OCI-LY1 (cell line): ENCODE measurements at regions not wholly inside any gene's neighbourhood (a gene's known extent, or its start where the extent isn't known, plus 50 kb on each side); places are given as distances from the start of the nearest gene placed in this dataset.

Experiments
- H2AFZ ChIP-seq: fragments of 200-600 bp; sonication (generic), shearing (Covaris generic); 2 replicates; pipeline ENCODE4 v1.6.0; 2014; ENCODE audit warnings: antibody characterized with exemption, mild to moderate bottlenecking, low read length
- H3F3A ChIP-seq: fragments of 200-600 bp; sonication (generic), shearing (Covaris generic); 2 replicates; pipeline ENCODE4 v1.6.0; 2014; ENCODE audit warnings: mild to moderate bottlenecking, antibody characterized with exemption, low read length, moderate library complexity; ENCODE audit not compliant: insufficient read depth
- H3K27ac ChIP-seq: fragments of 200-600 bp; sonication (generic); 2 replicates; pipeline ENCODE4 v1.5.1; 2014; ENCODE audit warnings: low read length, mixed run types, mild to moderate bottlenecking, low read depth; ENCODE audit not compliant: poor library complexity, severe bottlenecking
- H3K27me3 ChIP-seq: fragments of 200-600 bp; sonication (generic); 2 replicates; pipeline ENCODE4 v1.6.0; 2014; ENCODE audit warnings: antibody characterized with exemption, mild to moderate bottlenecking, low read length, moderate library complexity; ENCODE audit not compliant: insufficient read depth
- H3K36me3 ChIP-seq: fragments of 200-600 bp; sonication (generic); 2 replicates; pipeline ENCODE4 v1.6.1; 2014; ENCODE audit warnings: mild to moderate bottlenecking, antibody characterized with exemption, low read length, moderate library complexity, mixed read lengths; ENCODE audit not compliant: insufficient read depth
- H3K4me1 ChIP-seq: fragments of 200-600 bp; sonication (generic); 2 replicates; pipeline ENCODE4 v1.5.1; 2014; ENCODE audit warnings: mild to moderate bottlenecking, low read length, moderate library complexity; ENCODE audit not compliant: insufficient read depth, severe bottlenecking
- H3K4me2 ChIP-seq: fragments of 200-600 bp; sonication (generic), shearing (Covaris generic); 2 replicates; pipeline ENCODE4 v1.6.1; 2014; ENCODE audit warnings: low read length
- H3K4me3 ChIP-seq: fragments of 200-600 bp; sonication (generic); 2 replicates; pipeline ENCODE4 v1.5.1; 2014; ENCODE audit warnings: low read length, low read depth, mild to moderate bottlenecking, mixed read lengths; ENCODE audit not compliant: poor library complexity, severe bottlenecking
- H3K79me2 ChIP-seq: fragments of 200-600 bp; shearing (Covaris generic); 2 replicates; pipeline ENCODE4 v1.6.1; 2016; ENCODE audit warnings: mixed run types, low read length, mixed read lengths; ENCODE audit not compliant: insufficient read depth
- H3K9ac ChIP-seq: fragments of 200-600 bp; sonication (generic), shearing (Covaris generic); 2 replicates; pipeline ENCODE4 v1.6.1; 2014; ENCODE audit warnings: mild to moderate bottlenecking, low read length, mixed read lengths
- H3K9me2 ChIP-seq: fragments of 200-600 bp; sonication (generic), shearing (Covaris generic); 2 replicates; pipeline ENCODE4 v1.6.1; 2014; ENCODE audit warnings: low read depth, mild to moderate bottlenecking, low read length, mixed read lengths
- H3K9me3 ChIP-seq: fragments of 200-600 bp; shearing (Covaris generic); 2 replicates; pipeline ENCODE4 v1.6.1; 2014; ENCODE audit warnings: low read length, mixed read lengths
- H4K20me1 ChIP-seq: fragments of 200-600 bp; sonication (generic), shearing (Covaris generic); 2 replicates; pipeline ENCODE4 v1.6.0; 2016; ENCODE audit warnings: mild to moderate bottlenecking, low read length; ENCODE audit not compliant: insufficient read depth
- EZH2 ChIP-seq: fragments of 200-600 bp; sonication (generic), shearing (Covaris generic); IDR thresholded peaks from 2 replicates; pipeline ENCODE4 v1.8.0; 2017; ENCODE audit warnings: borderline replicate concordance, mixed run types, mild to moderate bottlenecking, antibody characterized with exemption, low read length, moderate library complexity, mixed read lengths
- TF ChIP-seq, protein P1 (sequence below): fragments of 200-600 bp; sonication (generic), shearing (Covaris generic); IDR thresholded peaks from 2 replicates; pipeline ENCODE4 v1.5.1; 2017; ENCODE audit warnings: mild to moderate bottlenecking, antibody characterized with exemption, low read length, moderate library complexity, mixed read lengths

DNA sequence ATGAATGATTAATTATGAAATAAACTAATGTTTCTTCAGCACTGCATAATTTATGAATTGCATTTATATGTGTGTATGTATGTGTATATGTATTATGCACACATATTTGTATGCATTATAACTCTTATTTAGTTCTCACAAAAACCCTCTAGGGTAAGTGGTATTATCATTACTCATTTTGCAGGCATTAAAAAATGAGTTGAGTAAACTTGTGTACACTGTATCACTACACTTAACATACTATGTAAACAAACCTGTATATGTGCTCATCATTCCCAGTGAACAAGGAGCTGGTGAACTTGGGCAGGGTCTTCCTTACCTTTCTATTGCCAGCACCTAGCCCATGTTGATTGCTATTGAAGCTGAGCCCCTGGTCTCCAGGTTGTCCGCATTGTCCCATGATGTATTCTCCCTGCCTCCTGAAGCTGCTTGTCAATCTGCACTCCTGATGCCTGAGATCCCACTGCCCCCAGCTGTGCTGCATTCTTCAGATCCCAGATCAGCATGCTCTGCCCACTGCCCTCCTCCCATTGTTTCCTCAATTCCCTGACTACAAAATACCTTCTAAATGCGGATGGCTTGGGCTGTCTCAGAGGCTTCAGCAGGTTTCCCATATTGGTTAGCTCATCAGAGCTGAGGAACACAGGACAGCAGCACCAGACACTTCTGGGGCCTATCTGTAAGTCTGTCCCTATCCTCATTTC is 267.9 kb upstream of the SESN3 start:
- H3F3A ChIP-seq: 0 out of 2 replicates have a peak, but pooled peaks cover 3% of the 10 kb centered on the region
- no peaks in the 10 kb centered on the region for H3K9me2 ChIP-seq
- H3K36me3 ChIP-seq: no peaks in the 10 kb centered on the region
- H3K4me3 ChIP-seq: no peak overlapping the region
- no peak for TF ChIP-seq EZH2
- TF ChIP-seq, protein P1, sequence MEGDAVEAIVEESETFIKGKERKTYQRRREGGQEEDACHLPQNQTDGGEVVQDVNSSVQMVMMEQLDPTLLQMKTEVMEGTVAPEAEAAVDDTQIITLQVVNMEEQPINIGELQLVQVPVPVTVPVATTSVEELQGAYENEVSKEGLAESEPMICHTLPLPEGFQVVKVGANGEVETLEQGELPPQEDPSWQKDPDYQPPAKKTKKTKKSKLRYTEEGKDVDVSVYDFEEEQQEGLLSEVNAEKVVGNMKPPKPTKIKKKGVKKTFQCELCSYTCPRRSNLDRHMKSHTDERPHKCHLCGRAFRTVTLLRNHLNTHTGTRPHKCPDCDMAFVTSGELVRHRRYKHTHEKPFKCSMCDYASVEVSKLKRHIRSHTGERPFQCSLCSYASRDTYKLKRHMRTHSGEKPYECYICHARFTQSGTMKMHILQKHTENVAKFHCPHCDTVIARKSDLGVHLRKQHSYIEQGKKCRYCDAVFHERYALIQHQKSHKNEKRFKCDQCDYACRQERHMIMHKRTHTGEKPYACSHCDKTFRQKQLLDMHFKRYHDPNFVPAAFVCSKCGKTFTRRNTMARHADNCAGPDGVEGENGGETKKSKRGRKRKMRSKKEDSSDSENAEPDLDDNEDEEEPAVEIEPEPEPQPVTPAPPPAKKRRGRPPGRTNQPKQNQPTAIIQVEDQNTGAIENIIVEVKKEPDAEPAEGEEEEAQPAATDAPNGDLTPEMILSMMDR: no peak
- H4K20me1 ChIP-seq: no peaks in the 10 kb centered on the region
- no peak overlapping the region for H3K4me2 ChIP-seq
- H2AFZ ChIP-seq: no peak overlapping the region
- no peaks in the 10 kb centered on the region for H3K27me3 ChIP-seq
- H3K79me2 ChIP-seq: no peaks in the 10 kb centered on the region
- no peaks in the 10 kb centered on the region for H3K4me1 ChIP-seq
- H3K9me3 ChIP-seq: no peaks in the 10 kb centered on the region
- no peak overlapping the region for H3K27ac ChIP-seq
- no peak overlapping the region for H3K9ac ChIP-seq

- Histone ChIP-seq H3K9me2 (no peaks in the 10 kb centered on the region), H3K9me3 (no peaks in the 10 kb centered on the region), H3K79me2 (no peaks in the 10 kb centered on the region), H3K36me3 (no peaks in the 10 kb centered on the region), H3K27me3 (no peaks in the 10 kb centered on the region), H3K9ac (no peak overlapping the region), H3K4me2 (no peak overlapping the region), H3F3A (0 out of 2 replicates have a peak, but pooled peaks cover 3% of the 10 kb centered on the region), H2AFZ (no peak overlapping the region), H3K4me3 (no peak overlapping the region), H4K20me1 (no peaks in the 10 kb centered on the region), H3K4me1 (no peaks in the 10 kb centered on the region), H3K27ac (no peak overlapping the region)
- no peak for TF ChIP-seq EZH2
- TF ChIP-seq, protein P1: no peak
Observed at GRCh38 chr11:95496901-95497300, 265.9 kb upstream of the SESN3 start.

- Histone ChIP-seq H3K27me3 (no peaks in the 10 kb centered on the region), H2AFZ (no peak overlapping the region), H3K4me3 (no peak overlapping the region), H4K20me1 (no peaks in the 10 kb centered on the region), H3F3A (0 out of 2 replicates have a peak, but pooled peaks cover 3% of the 10 kb centered on the region), H3K36me3 (no peaks in the 10 kb centered on the region), H3K9me3 (no peaks in the 10 kb centered on the region), H3K27ac (no peak overlapping the region), H3K4me1 (no peaks in the 10 kb centered on the region), H3K4me2 (no peak overlapping the region), H3K79me2 (no peaks in the 10 kb centered on the region), H3K9ac (no peak overlapping the region), H3K9me2 (no peaks in the 10 kb centered on the region)
- TF ChIP-seq, protein P1: no peak
- no peak for TF ChIP-seq EZH2
Observed at GRCh38 chr11:95495706-95496105, 264.7 kb upstream of the SESN3 start.
